ENCODE measurements at regions not wholly inside any gene's neighbourhood (a gene's known extent, or its start where the extent isn't known, plus 50 kb on each side); places are given as distances from the start of the nearest gene placed in this dataset.

DNA sequence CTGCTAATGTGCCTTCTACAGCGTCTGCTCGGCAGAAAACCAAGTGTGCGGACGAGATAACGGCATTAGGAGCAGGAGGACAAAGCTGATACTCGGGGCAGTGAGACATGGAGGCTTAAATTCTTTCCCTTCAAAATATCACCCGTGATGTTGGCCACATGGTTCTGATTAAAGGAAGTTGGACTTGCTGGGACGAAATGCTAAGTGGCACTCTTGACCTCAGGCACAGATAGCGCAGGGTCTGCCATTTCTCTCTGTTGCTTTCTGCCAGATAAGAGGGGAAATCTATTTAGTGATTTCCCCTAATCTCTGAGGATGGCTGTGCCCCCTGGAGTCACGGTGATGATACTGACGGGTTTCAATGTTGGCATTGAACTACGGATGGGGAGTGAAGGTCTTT lies 509.6 kb upstream of the EEF2KMT start:
- no peak for ATAC-seq (replicated peaks)
- H3K36me3 Mint-ChIP-seq (ENCODE audit: low read depth), result no peaks in the 10 kb centered on the region
- peaks cover 3% of the 10 kb centered on the region for H3K27me3 Mint-ChIP-seq
- H3K4me3 Mint-ChIP-seq, result no peak overlapping the region
- H3K27ac Mint-ChIP-seq, result no peak overlapping the region
- H3K4me1 Mint-ChIP-seq, result no peaks in the 10 kb centered on the region
- peaks cover 2% of the 10 kb centered on the region for H3K9me3 Mint-ChIP-seq

DNA sequence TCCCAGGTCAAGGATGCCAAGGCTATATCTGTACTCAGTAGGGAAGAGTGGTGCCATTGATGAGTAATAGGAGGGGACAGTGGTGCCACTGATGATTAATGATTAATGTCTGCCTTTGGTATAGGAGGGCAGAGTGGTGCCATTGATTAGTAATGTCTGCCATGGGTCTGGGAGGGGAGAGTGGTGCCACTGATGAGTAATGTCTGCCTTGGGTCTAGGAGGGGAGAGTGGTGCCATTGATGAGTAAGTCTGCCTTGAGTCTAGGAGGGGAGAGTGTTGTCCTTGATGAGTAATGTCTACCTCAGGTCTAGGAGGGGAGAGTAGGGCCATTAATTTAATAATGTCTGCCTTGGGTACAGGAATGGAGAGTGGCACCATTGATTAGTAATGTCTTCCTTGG lies 507.8 kb upstream of the EEF2KMT start:
- peaks cover 3% of the 10 kb centered on the region for H3K9me3 Mint-ChIP-seq
- no peaks in the 10 kb centered on the region for H3K27me3 Mint-ChIP-seq
- no peak overlapping the region for H3K4me3 Mint-ChIP-seq
- no peaks in the 10 kb centered on the region for H3K4me1 Mint-ChIP-seq
- H3K36me3 Mint-ChIP-seq (ENCODE audit: low read depth), result no peaks in the 10 kb centered on the region
- ATAC-seq (replicated peaks), result no peak
- H3K27ac Mint-ChIP-seq, result no peak overlapping the region

DNA sequence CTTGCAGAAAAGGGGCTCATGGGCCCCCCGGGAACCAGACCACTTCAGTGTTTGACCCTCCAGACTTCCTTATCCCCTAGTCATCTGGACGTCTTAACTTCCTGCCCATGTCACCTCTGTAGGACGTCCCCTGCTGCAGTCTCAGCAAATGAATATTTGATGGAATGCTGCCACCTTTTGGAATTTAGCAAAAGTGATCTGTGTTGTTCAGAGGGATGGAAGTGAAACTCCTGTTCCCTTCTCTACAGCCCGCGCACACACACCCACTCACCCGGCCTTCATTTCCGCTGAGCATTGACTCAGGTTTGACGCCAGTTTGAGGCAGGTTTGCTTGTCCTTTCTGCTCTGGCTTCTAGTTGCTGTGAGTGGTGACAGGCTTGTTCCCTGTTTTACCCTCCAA lies 507.2 kb upstream of the EEF2KMT start:
- H3K27me3 Mint-ChIP-seq, result no peaks in the 10 kb centered on the region
- peaks cover 3% of the 10 kb centered on the region for H3K9me3 Mint-ChIP-seq
- H3K4me3 Mint-ChIP-seq, result no peak overlapping the region
- H3K27ac Mint-ChIP-seq, result no peak overlapping the region
- no peaks in the 10 kb centered on the region for H3K4me1 Mint-ChIP-seq
- no peaks in the 10 kb centered on the region for H3K36me3 Mint-ChIP-seq (ENCODE audit: low read depth)
- ATAC-seq (replicated peaks), result no peak

GRCh38 chr16:5603836-5604235 lies 506.2 kb upstream of the EEF2KMT start:
- no peak overlapping the region for H3K4me3 Mint-ChIP-seq
- H3K27me3 Mint-ChIP-seq, result no peaks in the 10 kb centered on the region
- no peak for ATAC-seq (replicated peaks)
- H3K36me3 Mint-ChIP-seq (ENCODE audit: low read depth), result no peaks in the 10 kb centered on the region
- peaks cover 3% of the 10 kb centered on the region for H3K9me3 Mint-ChIP-seq
- H3K27ac Mint-ChIP-seq, result no peak overlapping the region
- H3K4me1 Mint-ChIP-seq, result no peaks in the 10 kb centered on the region

DNA sequence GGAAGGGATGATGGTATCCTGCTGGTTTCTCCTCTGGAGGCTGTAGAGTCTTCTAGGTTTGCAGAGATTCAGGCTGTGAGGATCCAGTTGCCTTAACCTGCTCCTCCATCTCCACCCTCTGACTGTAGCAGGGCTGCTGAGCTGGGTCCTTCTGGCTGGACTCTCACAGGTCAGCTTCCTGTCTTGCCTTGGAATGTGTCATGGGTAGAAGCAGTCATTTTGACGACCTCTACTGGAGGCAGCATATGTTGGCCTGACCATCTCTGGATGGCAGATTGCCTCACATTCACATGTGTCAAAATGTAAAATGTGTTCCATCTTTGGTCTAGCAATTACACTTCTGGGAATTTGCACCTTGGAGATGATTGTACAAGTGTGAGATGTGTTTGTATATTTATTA lies 504.4 kb upstream of the EEF2KMT start:
- H3K27ac Mint-ChIP-seq, result no peak overlapping the region
- no peak overlapping the region for H3K4me3 Mint-ChIP-seq
- H3K36me3 Mint-ChIP-seq (ENCODE audit: low read depth), result no peaks in the 10 kb centered on the region
- H3K4me1 Mint-ChIP-seq, result no peaks in the 10 kb centered on the region
- H3K9me3 Mint-ChIP-seq, result peaks cover 3% of the 10 kb centered on the region
- no peak for ATAC-seq (replicated peaks)
- no peaks in the 10 kb centered on the region for H3K27me3 Mint-ChIP-seq

DNA sequence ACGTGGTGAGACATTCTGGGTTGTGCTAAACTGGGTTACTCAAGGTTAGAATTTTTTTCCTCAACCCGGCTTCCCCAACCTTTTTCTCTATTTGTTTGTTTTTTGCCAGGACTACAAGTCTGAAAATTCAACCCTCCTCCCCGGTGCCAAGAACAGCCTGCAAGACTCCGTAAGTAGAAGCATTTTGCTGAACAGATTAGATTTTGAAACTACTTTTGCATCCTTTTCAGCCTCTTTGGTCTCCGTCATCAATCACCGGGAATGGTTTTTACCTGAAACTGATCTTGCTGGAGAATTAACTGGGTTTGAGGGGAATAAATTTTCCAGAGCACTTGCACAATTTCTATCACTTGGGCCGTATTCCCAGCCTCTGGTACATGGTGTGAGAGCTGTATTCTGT lies 501.2 kb upstream of the EEF2KMT start:
- H3K36me3 Mint-ChIP-seq (ENCODE audit: low read depth), result no peaks in the 10 kb centered on the region
- H3K4me3 Mint-ChIP-seq, result no peak overlapping the region
- peaks cover 8% of the 10 kb centered on the region for H3K9me3 Mint-ChIP-seq
- no peaks in the 10 kb centered on the region for H3K27me3 Mint-ChIP-seq
- no peak for ATAC-seq (replicated peaks)
- H3K4me1 Mint-ChIP-seq, result no peaks in the 10 kb centered on the region
- H3K27ac Mint-ChIP-seq, result no peak overlapping the region

GRCh38 chr16:5595849-5596248 lies 498.3 kb upstream of the EEF2KMT start:
- no peaks in the 10 kb centered on the region for H3K27me3 Mint-ChIP-seq
- no peak overlapping the region for H3K4me3 Mint-ChIP-seq
- H3K9me3 Mint-ChIP-seq, result peaks cover 7% of the 10 kb centered on the region
- H3K27ac Mint-ChIP-seq, result no peak overlapping the region
- H3K36me3 Mint-ChIP-seq (ENCODE audit: low read depth), result no peaks in the 10 kb centered on the region
- no peak for ATAC-seq (replicated peaks)
- H3K4me1 Mint-ChIP-seq, result no peaks in the 10 kb centered on the region

- H3K36me3 Mint-ChIP-seq (ENCODE audit: low read depth), result no peaks in the 10 kb centered on the region
These were observed 492.8 kb upstream of the EEF2KMT start for GRCh38 chr16:5590416-5590815.

GRCh38 chr16:5589812-5590373 lies 492.3 kb upstream of the EEF2KMT start:
- no peaks in the 10 kb centered on the region for H3K4me1 Mint-ChIP-seq
- H3K9me3 Mint-ChIP-seq, result no peaks in the 10 kb centered on the region
- H3K4me3 Mint-ChIP-seq, result no peak overlapping the region
- H3K27ac Mint-ChIP-seq, result no peak overlapping the region
- no peaks in the 10 kb centered on the region for H3K36me3 Mint-ChIP-seq (ENCODE audit: low read depth)
- H3K27me3 Mint-ChIP-seq, result no peaks in the 10 kb centered on the region
- no peak for ATAC-seq (replicated peaks)

More at GRCh38 chr16:5590416-5590815, 492.8 kb upstream of the EEF2KMT start:
- Mint-ChIP-seq H3K27ac (no peak overlapping the region), H3K27me3 (no peaks in the 10 kb centered on the region), H3K4me1 (no peaks in the 10 kb centered on the region), H3K9me3 (no peaks in the 10 kb centered on the region), H3K4me3 (no peak overlapping the region)
- no peak for ATAC-seq (replicated peaks)

DNA sequence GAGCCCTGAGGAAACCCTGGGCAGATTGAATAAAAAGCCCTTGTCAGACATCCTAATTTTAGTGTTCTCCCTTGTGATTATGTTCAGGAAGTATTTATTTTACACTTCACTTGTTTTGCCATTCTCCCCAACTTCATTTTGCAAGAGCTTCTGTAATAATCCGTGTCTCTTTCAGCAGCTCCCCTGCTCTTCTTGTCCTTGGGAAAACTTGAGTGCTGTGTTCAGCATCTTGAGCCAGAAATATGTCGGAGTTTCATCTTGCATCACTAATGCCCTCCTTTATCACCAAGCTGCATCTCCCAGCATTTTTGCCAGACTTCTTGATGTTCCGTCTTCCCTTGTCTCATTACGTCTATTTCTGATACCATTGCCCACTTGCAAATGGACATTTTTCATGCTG lies 486.5 kb upstream of the EEF2KMT start:
- peaks cover 8% of the 10 kb centered on the region for H3K27me3 Mint-ChIP-seq
- no peaks in the 10 kb centered on the region for H3K36me3 Mint-ChIP-seq (ENCODE audit: low read depth)
- H3K4me1 Mint-ChIP-seq, result no peaks in the 10 kb centered on the region
- no peaks in the 10 kb centered on the region for H3K9me3 Mint-ChIP-seq
- no peak overlapping the region for H3K4me3 Mint-ChIP-seq
- ATAC-seq (replicated peaks), result no peak
- no peak overlapping the region for H3K27ac Mint-ChIP-seq

DNA sequence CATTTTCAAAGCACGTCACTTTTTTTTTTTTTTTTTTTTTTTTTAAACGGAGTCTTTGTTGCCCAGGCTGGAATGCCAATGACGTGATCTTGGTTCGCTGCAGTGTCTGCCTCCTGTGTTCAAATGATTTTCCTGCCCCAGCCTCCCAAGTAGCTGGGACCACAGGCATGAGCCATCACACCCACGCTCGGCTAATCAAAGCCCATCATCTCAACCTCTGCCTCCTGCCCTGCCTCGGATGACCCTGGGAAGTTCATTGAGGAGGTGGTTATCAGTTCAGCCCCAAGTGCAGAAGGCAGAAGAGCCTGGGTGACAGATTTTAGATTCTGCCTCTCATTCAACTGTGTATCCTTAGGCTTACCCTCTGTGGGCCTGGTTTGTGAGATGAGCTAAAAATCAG lies 484.9 kb upstream of the EEF2KMT start:
- Mint-ChIP-seq H3K4me1 (no peaks in the 10 kb centered on the region), H3K27me3 (peaks cover 9% of the 10 kb centered on the region), H3K9me3 (no peaks in the 10 kb centered on the region), H3K27ac (no peak overlapping the region), H3K36me3 (ENCODE audit: low read depth) (no peaks in the 10 kb centered on the region), H3K4me3 (no peak overlapping the region)
- ATAC-seq (replicated peaks), result no peak

DNA sequence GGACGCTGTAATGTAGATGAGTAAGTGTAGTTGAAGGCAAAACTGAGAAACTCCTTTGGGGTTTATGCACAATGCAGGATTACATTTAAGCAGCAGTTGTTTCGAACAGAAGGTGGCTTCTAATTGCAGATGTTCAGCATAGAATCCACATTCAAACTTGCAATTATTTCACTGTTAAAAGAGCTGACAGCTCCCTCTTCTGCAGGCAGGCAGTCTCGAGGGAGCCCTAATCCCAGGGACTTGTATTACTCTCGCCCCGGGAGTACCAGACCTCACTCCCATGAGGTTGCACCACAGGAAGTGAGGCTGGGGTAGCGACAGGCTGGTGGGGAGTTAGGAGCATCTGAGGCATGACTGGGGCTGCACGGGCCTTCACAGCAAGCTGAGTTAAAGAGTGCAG lies 484.3 kb upstream of the EEF2KMT start:
- Mint-ChIP-seq H3K9me3 (no peaks in the 10 kb centered on the region), H3K27ac (no peak overlapping the region), H3K4me1 (no peaks in the 10 kb centered on the region), H3K4me3 (no peak overlapping the region), H3K27me3 (peaks cover 11% of the 10 kb centered on the region), H3K36me3 (ENCODE audit: low read depth) (no peaks in the 10 kb centered on the region)
- ATAC-seq (replicated peaks), result no peak

DNA sequence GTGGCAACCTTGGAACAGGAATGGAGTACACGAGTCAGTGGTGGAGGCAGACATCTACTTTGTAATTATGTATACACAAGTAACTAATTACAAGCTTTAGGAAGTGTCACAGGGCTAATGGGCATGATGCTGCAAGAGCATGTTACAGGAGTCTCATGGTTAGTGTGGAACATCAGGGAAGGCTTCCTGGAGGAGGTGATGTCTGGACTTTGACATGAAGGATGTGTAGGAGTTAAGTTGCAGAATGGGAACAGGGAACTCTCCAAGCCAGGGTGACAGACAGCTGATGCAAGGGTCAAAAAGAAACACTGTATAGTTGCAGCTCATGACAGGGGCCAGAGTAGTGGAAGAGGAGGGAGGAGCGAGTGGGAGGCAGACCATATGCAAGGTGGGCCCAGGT lies 483.8 kb upstream of the EEF2KMT start:
- H3K4me3 Mint-ChIP-seq, result no peak overlapping the region
- H3K4me1 Mint-ChIP-seq, result no peaks in the 10 kb centered on the region
- H3K27ac Mint-ChIP-seq, result no peak overlapping the region
- H3K27me3 Mint-ChIP-seq, result peaks cover 11% of the 10 kb centered on the region
- no peaks in the 10 kb centered on the region for H3K9me3 Mint-ChIP-seq
- no peak for ATAC-seq (replicated peaks)
- H3K36me3 Mint-ChIP-seq (ENCODE audit: low read depth), result no peaks in the 10 kb centered on the region

GRCh38 chr16:5580772-5581171 lies 483.2 kb upstream of the EEF2KMT start:
- Mint-ChIP-seq H3K4me3 (no peak overlapping the region), H3K27ac (no peak overlapping the region), H3K4me1 (no peaks in the 10 kb centered on the region), H3K27me3 (peaks cover 11% of the 10 kb centered on the region), H3K36me3 (ENCODE audit: low read depth) (no peaks in the 10 kb centered on the region), H3K9me3 (no peaks in the 10 kb centered on the region)
- ATAC-seq (replicated peaks), result no peak

GRCh38 chr16:5580296-5580695 lies 482.7 kb upstream of the EEF2KMT start:
- no peaks in the 10 kb centered on the region for H3K9me3 Mint-ChIP-seq
- peaks cover 11% of the 10 kb centered on the region for H3K27me3 Mint-ChIP-seq

DNA sequence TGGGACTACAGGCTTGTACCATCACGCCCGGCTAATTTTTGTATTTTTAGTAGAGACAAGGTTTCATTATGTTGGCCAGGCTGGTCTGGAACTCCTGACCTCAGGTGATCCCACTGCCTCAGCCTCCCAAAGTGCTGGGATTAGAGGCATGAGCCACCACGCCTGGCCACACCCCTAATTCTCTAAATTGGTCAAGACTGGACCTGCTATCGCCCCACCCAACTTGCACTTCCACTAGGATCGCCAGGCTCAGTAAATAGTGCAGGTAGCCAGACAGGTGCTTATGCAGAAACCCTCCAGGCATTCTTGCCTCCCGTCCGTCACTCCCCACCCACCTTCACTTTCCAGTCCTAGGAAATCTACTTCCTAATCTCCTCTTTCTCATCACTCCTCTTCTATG lies 481.4 kb upstream of the EEF2KMT start:
- no peak overlapping the region for H3K27ac Mint-ChIP-seq
- H3K4me3 Mint-ChIP-seq, result no peak overlapping the region
- H3K27me3 Mint-ChIP-seq, result peaks cover 11% of the 10 kb centered on the region
- H3K36me3 Mint-ChIP-seq (ENCODE audit: low read depth), result no peaks in the 10 kb centered on the region
- H3K4me1 Mint-ChIP-seq, result no peaks in the 10 kb centered on the region
- no peaks in the 10 kb centered on the region for H3K9me3 Mint-ChIP-seq
- no peak for ATAC-seq (replicated peaks)

More at GRCh38 chr16:5580296-5580695, 482.7 kb upstream of the EEF2KMT start:
- H3K4me3 Mint-ChIP-seq, result no peak overlapping the region
- no peaks in the 10 kb centered on the region for H3K4me1 Mint-ChIP-seq
- no peaks in the 10 kb centered on the region for H3K36me3 Mint-ChIP-seq (ENCODE audit: low read depth)
- no peak for ATAC-seq (replicated peaks)
- H3K27ac Mint-ChIP-seq, result no peak overlapping the region
